OCI-LY3 (cell line): ENCODE measurements at regions not wholly inside any gene's neighbourhood (a gene's known extent, or its start where the extent isn't known, plus 50 kb on each side); places are given as distances from the start of the nearest gene placed in this dataset.

Experiments used
- H2AFZ ChIP-seq: fragments of 200-600, 300-600 bp; shearing (Covaris generic); 2 replicates; pipeline ENCODE4 v1.6.0; 2014; ENCODE audit warnings: antibody characterized with exemption, low read depth, low read length
- H3K27ac ChIP-seq: fragments of 200-600, 300-600 bp; sonication (generic); 2 replicates; pipeline ENCODE4 v1.5.1; 2014; ENCODE audit warnings: mild to moderate bottlenecking, low read length, moderate library complexity, mixed read lengths
- H3K27me3 ChIP-seq: fragments of 200-600, 300-600 bp; sonication (generic); 2 replicates; pipeline ENCODE4 v1.6.1; 2014; ENCODE audit warnings: low read depth, low read length, mixed read lengths
- H3K36me3 ChIP-seq: fragments of 200-600, 300-600 bp; sonication (generic); replicated peaks from 2 replicates; pipeline ENCODE3; 2014; ENCODE audit warnings: low read depth, low read length, mixed read lengths
- H3K4me1 ChIP-seq: fragments of 300-600, 200-600 bp; sonication (generic); 2 replicates; pipeline ENCODE4 v1.6.1; 2014; ENCODE audit warnings: low read length, mixed read lengths
- H3K4me2 ChIP-seq: fragments of 200-600, 300-600 bp; sonication (generic); 2 replicates; pipeline ENCODE4 v1.6.1; 2014; ENCODE audit warnings: low read length, mixed read lengths
- H3K4me3 ChIP-seq: fragments of 300-600, 200-600 bp; sonication (generic); 2 replicates; pipeline ENCODE4 v1.5.1; 2014; ENCODE audit warnings: antibody characterized with exemption, mild to moderate bottlenecking, low read length, moderate library complexity
- H3K79me2 ChIP-seq: fragments of 300-600, 200-600 bp; shearing (Covaris generic); 2 replicates; pipeline ENCODE4 v1.6.1; 2014; ENCODE audit warnings: mild to moderate bottlenecking, low read length, mixed read lengths
- H3K9ac ChIP-seq: fragments of 300-600, 200-600 bp; shearing (Covaris generic); 2 replicates; pipeline ENCODE4 v1.6.0; 2014; ENCODE audit warnings: mild to moderate bottlenecking, low read length, moderate library complexity
- H3K9me3 ChIP-seq: fragments of 200-600, 300-600 bp; shearing (Covaris generic); 2 replicates; pipeline ENCODE4 v1.6.1; 2014; ENCODE audit warnings: low read length, mixed read lengths; ENCODE audit not compliant: insufficient read depth
- H4K20me1 ChIP-seq: fragments of 200-600, 300-600 bp; sonication (generic); 2 replicates; pipeline ENCODE4 v1.6.1; 2016; ENCODE audit warnings: low read length, mixed read lengths; ENCODE audit not compliant: insufficient read depth
- EZH2phosphoT487 ChIP-seq: fragments of 200-600 bp; shearing (Covaris generic); IDR thresholded peaks from 2 replicates; pipeline ENCODE4 v1.6.1; 2018; ENCODE audit warnings: antibody characterized with exemption, mixed run types, low read depth
- TF ChIP-seq, protein P1 (sequence below): fragments of 200-600, 300-600 bp; sonication (generic); IDR thresholded peaks from 2 replicates; pipeline ENCODE4 v1.5.1; 2014; ENCODE audit warnings: antibody characterized with exemption, low read length, low read depth

DNA sequence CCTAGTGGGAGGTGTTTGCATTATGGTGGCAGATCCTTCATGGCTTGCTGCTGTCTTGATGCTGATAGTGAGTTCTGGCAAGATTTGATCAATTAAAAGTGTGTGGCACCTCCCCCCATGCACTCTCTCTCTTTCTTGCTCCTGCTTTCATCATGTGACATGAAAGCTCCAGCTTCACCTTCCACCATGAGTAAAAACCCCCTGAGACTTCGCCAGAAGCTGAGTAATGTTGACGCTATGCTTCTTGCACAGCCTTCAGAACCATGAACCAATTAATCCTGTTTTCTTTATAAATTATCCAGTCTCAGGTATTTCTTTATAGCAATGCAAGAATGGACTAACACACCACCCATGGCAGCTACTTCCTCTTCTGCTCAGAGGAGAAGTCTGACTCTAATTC is 2181.4 kb upstream of the PIK3C3 start:
- Histone ChIP-seq H4K20me1 (no peaks in the 10 kb centered on the region), H3K27ac (no peak overlapping the region), H3K27me3 (no peaks in the 10 kb centered on the region), H3K9ac (no peak overlapping the region), H2AFZ (no peak overlapping the region), H3K9me3 (no peaks in the 10 kb centered on the region), H3K36me3 (no peaks in the 10 kb centered on the region), H3K4me3 (no peak overlapping the region), H3K4me1 (no peaks in the 10 kb centered on the region), H3K79me2 (no peaks in the 10 kb centered on the region), H3K4me2 (no peak overlapping the region)
- no peak for TF ChIP-seq EZH2phosphoT487
- TF ChIP-seq, protein P1, sequence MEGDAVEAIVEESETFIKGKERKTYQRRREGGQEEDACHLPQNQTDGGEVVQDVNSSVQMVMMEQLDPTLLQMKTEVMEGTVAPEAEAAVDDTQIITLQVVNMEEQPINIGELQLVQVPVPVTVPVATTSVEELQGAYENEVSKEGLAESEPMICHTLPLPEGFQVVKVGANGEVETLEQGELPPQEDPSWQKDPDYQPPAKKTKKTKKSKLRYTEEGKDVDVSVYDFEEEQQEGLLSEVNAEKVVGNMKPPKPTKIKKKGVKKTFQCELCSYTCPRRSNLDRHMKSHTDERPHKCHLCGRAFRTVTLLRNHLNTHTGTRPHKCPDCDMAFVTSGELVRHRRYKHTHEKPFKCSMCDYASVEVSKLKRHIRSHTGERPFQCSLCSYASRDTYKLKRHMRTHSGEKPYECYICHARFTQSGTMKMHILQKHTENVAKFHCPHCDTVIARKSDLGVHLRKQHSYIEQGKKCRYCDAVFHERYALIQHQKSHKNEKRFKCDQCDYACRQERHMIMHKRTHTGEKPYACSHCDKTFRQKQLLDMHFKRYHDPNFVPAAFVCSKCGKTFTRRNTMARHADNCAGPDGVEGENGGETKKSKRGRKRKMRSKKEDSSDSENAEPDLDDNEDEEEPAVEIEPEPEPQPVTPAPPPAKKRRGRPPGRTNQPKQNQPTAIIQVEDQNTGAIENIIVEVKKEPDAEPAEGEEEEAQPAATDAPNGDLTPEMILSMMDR: no peak

DNA sequence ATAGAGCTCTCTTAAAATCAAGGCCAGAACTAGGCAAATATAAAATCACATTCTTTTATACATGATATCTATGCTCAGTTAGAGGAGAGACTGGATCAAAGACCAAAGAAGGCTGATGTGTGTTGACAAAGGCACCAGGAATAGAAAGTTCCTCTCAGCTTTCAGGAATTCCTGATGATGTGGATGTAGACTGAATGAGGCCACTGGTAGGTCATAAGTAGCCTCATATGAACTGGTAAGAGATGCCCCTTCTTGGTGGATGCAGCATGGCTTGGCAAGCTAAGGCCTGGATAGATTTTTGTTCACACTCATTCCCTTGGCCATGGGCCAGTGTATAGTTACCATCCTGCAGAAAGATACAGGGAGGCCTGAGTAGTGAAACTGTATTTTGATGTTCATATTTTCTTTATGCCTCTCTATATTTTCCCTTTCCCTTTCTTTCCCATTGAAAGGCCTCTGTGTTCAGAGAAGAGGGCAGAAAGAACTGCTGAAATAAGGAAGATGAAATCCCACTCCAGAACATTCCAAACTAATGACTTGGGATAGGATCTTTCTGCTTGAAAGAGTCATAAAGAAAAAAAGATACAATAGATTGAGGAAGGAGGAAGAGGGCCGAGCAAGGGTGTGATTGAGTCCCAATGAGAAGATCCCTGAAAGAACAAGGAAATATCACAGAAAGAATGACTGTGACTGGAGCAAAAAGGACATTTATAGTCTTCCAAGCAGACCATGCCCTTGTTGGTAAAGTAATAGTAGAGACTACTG is 2182.7 kb upstream of the PIK3C3 start:
- no peak overlapping the region for H2AFZ ChIP-seq
- no peak for TF ChIP-seq EZH2phosphoT487
- TF ChIP-seq, protein P1: no peak
- H3K9me3 ChIP-seq: no peaks in the 10 kb centered on the region
- H4K20me1 ChIP-seq: no peaks in the 10 kb centered on the region
- H3K9ac ChIP-seq: no peak overlapping the region
- no peak overlapping the region for H3K4me3 ChIP-seq
- no peaks in the 10 kb centered on the region for H3K4me1 ChIP-seq
- no peak overlapping the region for H3K4me2 ChIP-seq
- no peaks in the 10 kb centered on the region for H3K27me3 ChIP-seq
- no peak overlapping the region for H3K27ac ChIP-seq
- H3K79me2 ChIP-seq: no peaks in the 10 kb centered on the region
- H3K36me3 ChIP-seq: no peaks in the 10 kb centered on the region

- no peaks in the 10 kb centered on the region for H3K27me3 ChIP-seq
- no peaks in the 10 kb centered on the region for H3K79me2 ChIP-seq
Observed at GRCh38 chr18:39770399-39770798, 2184.6 kb upstream of the PIK3C3 start.

DNA sequence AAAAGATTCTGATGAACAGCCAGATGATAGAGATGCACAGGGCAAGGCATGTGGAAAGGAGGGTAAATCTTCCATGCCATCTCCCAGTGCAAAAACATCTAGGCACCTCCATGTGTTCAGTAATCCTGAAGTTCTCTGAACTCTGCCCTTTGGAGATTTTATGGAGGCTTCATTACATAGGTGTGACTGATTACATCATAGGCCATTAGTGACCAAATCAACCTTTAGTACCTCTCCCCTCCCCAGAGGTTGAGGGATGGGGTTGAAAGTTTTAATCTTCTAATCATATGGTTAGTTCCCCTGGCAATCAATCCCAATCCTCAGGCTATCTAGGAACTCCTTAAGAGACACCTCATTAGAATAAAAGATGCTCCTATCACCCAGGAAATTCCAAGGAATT is 2190.2 kb upstream of the PIK3C3 start:
- H2AFZ ChIP-seq: no peak overlapping the region
- no peaks in the 10 kb centered on the region for H4K20me1 ChIP-seq
- H3K9me3 ChIP-seq: no peaks in the 10 kb centered on the region
- H3K4me1 ChIP-seq: no peaks in the 10 kb centered on the region
- no peaks in the 10 kb centered on the region for H3K36me3 ChIP-seq
- no peak overlapping the region for H3K9ac ChIP-seq
- no peak overlapping the region for H3K4me3 ChIP-seq
- TF ChIP-seq EZH2phosphoT487: no peak
- TF ChIP-seq, protein P1: no peak
- no peaks in the 10 kb centered on the region for H3K27me3 ChIP-seq
- no peak overlapping the region for H3K27ac ChIP-seq
- no peak overlapping the region for H3K4me2 ChIP-seq
- H3K79me2 ChIP-seq: no peaks in the 10 kb centered on the region

More at GRCh38 chr18:39770399-39770798, 2184.6 kb upstream of the PIK3C3 start:
- no peak overlapping the region for H3K9ac ChIP-seq
- no peak for TF ChIP-seq EZH2phosphoT487
- TF ChIP-seq, protein P1: no peak
- H3K4me2 ChIP-seq: no peak overlapping the region
- no peaks in the 10 kb centered on the region for H3K4me1 ChIP-seq
- no peaks in the 10 kb centered on the region for H3K36me3 ChIP-seq
- no peaks in the 10 kb centered on the region for H4K20me1 ChIP-seq
- H3K27ac ChIP-seq: no peak overlapping the region
- no peak overlapping the region for H2AFZ ChIP-seq
- no peaks in the 10 kb centered on the region for H3K9me3 ChIP-seq
- no peak overlapping the region for H3K4me3 ChIP-seq
